HCT116 (cell line): ENCODE measurements at regions not wholly inside any gene's neighbourhood (a gene's known extent, or its start where the extent isn't known, plus 50 kb on each side); places are given as distances from the start of the nearest gene placed in this dataset.

ENCODE experiments used
- ATAC-seq: fragments of 200-7000 bp; cut with Tn5 transposase; 2 replicates; pipeline ENCODE4 v1.9.1; 2020; ENCODE audit warnings: mild to moderate bottlenecking, moderate library complexity
- BruUV-seq: library from RNA; stranded (reverse); fragments of 400-500 nt; replicated peaks from 2 replicates; lab custom pipeline; 2021; lab: Mats Ljungman, UMichigan
- CTCF ChIA-PET: fragments of 300-600 bp; sonication (Branson Sonifier 250); formaldehyde crosslinking; loops from one replicate; lab custom pipeline; 2021; ENCODE audit warnings: antibody characterized with exemption; lab: Charles Lee
- POLR2A ChIA-PET: fragments of 300-600, 350-600 bp; sonication (Branson Sonifier 250); formaldehyde crosslinking; loops from one replicate; lab custom pipeline; 2021; ENCODE audit warnings: antibody characterized with exemption; lab: Charles Lee
- RAD21 ChIA-PET, 2 experiments: fragments of 300-600 bp; sonication (Branson Sonifier 250); formaldehyde crosslinking; loops; one replicate each; lab custom pipeline; 2023; ENCODE audit warnings: low total read pairs in 2 of 2; ENCODE audit not compliant: uncharacterized antibody in 2 of 2, unreplicated experiment in 2 of 2, low non-redundant PET in 1 of 2; lab: Charles Lee
- DNase-seq: peaks from one replicate; pipeline ENCODE4 v3.0.0-alpha.2; 2010; ENCODE audit warnings: low read depth, low spot score
- H2AFZ ChIP-seq: fragments of 200-600 bp; shearing (Covaris generic), sonication (generic); 2 replicates; pipeline ENCODE4 v1.6.1; 2017; ENCODE audit warnings: low read depth, mixed run types, mixed read lengths, antibody characterized with exemption, low read length; ENCODE audit not compliant: poor library complexity, severe bottlenecking
- H3K27ac ChIP-seq: 2 replicates; pipeline ENCODE4 v1.5.1; 2012; ENCODE audit warnings: low read depth, low read length
- H3K27me3 ChIP-seq: fragments of 200-600 bp; sonication (generic); 2 replicates; pipeline ENCODE4 v1.6.1; 2016; ENCODE audit warnings: mixed run types, low read length, mixed read lengths; ENCODE audit not compliant: insufficient read depth
- H3K36me3 ChIP-seq, 2 experiments: fragments of 200-500 bp in 1 of 2; fragments of 200-600 bp in 1 of 2; sonication (Bioruptor generic) in 1 of 2; sonication (generic) in 1 of 2; 2 replicates each; pipeline versions ENCODE4 v1.5.1 to v1.6.1; 2014 to 2016; ENCODE audit warnings: low read length in 2 of 2, inconsistent platforms in 1 of 2, mixed read lengths in 1 of 2, mixed run types in 1 of 2; ENCODE audit not compliant: insufficient read depth in 2 of 2, control insufficient read depth in 1 of 2
- H3K4me1 ChIP-seq, 2 experiments: fragments of 200-600 bp in 1 of 2; sonication (generic) in 1 of 2; 2 replicates each; pipeline versions ENCODE4 v1.5.1 to v1.6.1; 2012 to 2017; ENCODE audit warnings: low read length in 2 of 2, inconsistent platforms in 1 of 2, mild to moderate bottlenecking in 1 of 2, mixed read lengths in 1 of 2, mixed run types in 1 of 2, moderate library complexity in 1 of 2; ENCODE audit not compliant: insufficient read depth in 2 of 2, control insufficient read depth in 1 of 2
- H3K4me2 ChIP-seq: fragments of 200-600 bp; sonication (generic); 2 replicates; pipeline ENCODE4 v1.6.1; 2017; ENCODE audit warnings: mixed run types, low read length, mixed read lengths
- H3K4me3 ChIP-seq, 2 experiments: fragments of 200-600 bp in 1 of 2; sonication (generic) in 1 of 2; replicated peaks in 1 of 2; 2 replicates each; pipeline ENCODE4 v1.5.1; 2011 to 2016; ENCODE audit warnings: low read length in 2 of 2, control low read depth in 1 of 2, low read depth in 1 of 2, mild to moderate bottlenecking in 1 of 2, mixed read lengths in 1 of 2, mixed run types in 1 of 2
- H3K79me2 ChIP-seq: fragments of 200-600 bp; sonication (generic); 2 replicates; pipeline ENCODE4 v1.6.1; 2017; ENCODE audit warnings: mild to moderate bottlenecking, mixed run types, low read length, moderate library complexity, mixed read lengths; ENCODE audit not compliant: insufficient read depth
- H3K9ac ChIP-seq: fragments of 200-600 bp; sonication (generic); 2 replicates; pipeline ENCODE4 v1.6.1; 2016; ENCODE audit warnings: low read length, mixed read lengths
- H3K9me2 ChIP-seq: fragments of 200-600 bp; sonication (generic), shearing (Covaris generic); 2 replicates; pipeline ENCODE4 v1.6.1; 2017; ENCODE audit warnings: mixed run types, mild to moderate bottlenecking, moderate library complexity; ENCODE audit not compliant: insufficient read depth
- H3K9me3 ChIP-seq, 2 experiments: fragments of 200-500 bp in 1 of 2; fragments of 200-600 bp in 1 of 2; sonication (Bioruptor generic) in 1 of 2; sonication (generic) in 1 of 2; 2 replicates each; pipeline ENCODE4 v1.6.1; 2014 to 2017; ENCODE audit warnings: low read length in 2 of 2, mixed read lengths in 2 of 2, inconsistent platforms in 1 of 2, low read depth in 1 of 2, mild to moderate bottlenecking in 1 of 2, mixed run types in 1 of 2, moderate library complexity in 1 of 2; ENCODE audit not compliant: control insufficient read depth in 1 of 2, insufficient read depth in 1 of 2
- H4K20me1 ChIP-seq: fragments of 200-600 bp; sonication (generic), shearing (Covaris generic); 2 replicates; pipeline ENCODE4 v1.6.1; 2017; ENCODE audit warnings: mixed run types, mild to moderate bottlenecking, moderate library complexity; ENCODE audit not compliant: insufficient read depth
- EGR1 ChIP-seq: IDR thresholded peaks from 2 replicates; pipeline ENCODE4 v1.6.1; 2012; ENCODE audit warnings: low read depth
- ELF1 ChIP-seq: IDR thresholded peaks from 2 replicates; pipeline ENCODE4 v1.6.1; 2012; ENCODE audit warnings: low read depth, borderline replicate concordance
- EZH2 ChIP-seq: fragments of 200-600 bp; sonication (generic); IDR thresholded peaks from 2 replicates; pipeline ENCODE4 v1.6.1; 2017; ENCODE audit warnings: antibody characterized with exemption, mixed run types
- POLR2A ChIP-seq: IDR thresholded peaks from 2 replicates; pipeline ENCODE4 v1.7.0; 2011; ENCODE audit warnings: borderline replicate concordance; ENCODE audit not compliant: insufficient read depth, insufficient read length; ENCODE audit errors: extremely low read depth
- POLR2AphosphoS5 ChIP-seq: IDR thresholded peaks from 2 replicates; pipeline ENCODE4 v1.6.1; 2011; ENCODE audit warnings: mild to moderate bottlenecking, low read depth, low read length, moderate library complexity
- SIN3A ChIP-seq: IDR thresholded peaks from 2 replicates; pipeline ENCODE4 v1.6.1; 2012; ENCODE audit warnings: low read depth
- ZFX ChIP-seq: fragments of 450-650 bp; IDR thresholded peaks from 2 replicates; pipeline ENCODE4 v1.6.1; 2017
- ZNF274 ChIP-seq: fragments of 200-500 bp; sonication (Bioruptor generic); IDR thresholded peaks from 2 replicates; pipeline ENCODE4 v1.6.1; 2014; ENCODE audit warnings: mild to moderate bottlenecking, low read depth, low read length, inconsistent platforms
- intact Hi-C: fragments of 100-400 bp; cut with micrococcal nuclease; formaldehyde crosslinking; loops from 2 replicates; pipeline ENCODE4 v1.10.0; 2022
- TF ChIP-seq, protein P1 (sequence below): IDR thresholded peaks from 2 replicates; pipeline ENCODE4 v1.6.1; 2011; ENCODE audit warnings: mild to moderate bottlenecking, low read length, moderate library complexity; ENCODE audit not compliant: insufficient replicate concordance; ENCODE audit errors: extremely low read depth
- TF ChIP-seq, protein P2 (sequence below): IDR thresholded peaks from 2 replicates; pipeline ENCODE4 v1.6.1; 2012

DNA sequence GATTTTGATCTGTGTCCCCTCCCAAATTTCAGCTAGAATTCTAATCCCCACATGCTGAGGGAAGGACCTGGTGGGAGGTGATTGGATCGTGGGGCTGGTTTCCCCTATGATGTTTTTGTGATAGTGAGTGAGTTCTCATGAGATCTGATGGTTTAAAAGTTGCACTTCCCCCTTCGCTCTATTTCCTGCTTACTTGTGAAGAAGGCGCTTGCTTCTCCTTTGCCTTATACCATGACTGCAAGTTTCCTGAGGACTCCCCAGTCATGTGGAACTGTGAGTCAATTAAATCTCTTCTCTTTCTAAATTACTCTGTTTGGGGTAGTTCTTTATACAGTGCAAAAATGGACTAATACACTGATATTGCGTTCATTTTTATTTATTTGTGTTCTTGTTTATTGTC is 636.8 kb upstream of the LINC00305 start:
- H4K20me1 ChIP-seq, result no peaks in the 10 kb centered on the region
- ChIA-PET CTCF (no interaction called here), RAD21 (no interaction called here), POLR2A (no interaction called here)
- H3K27ac ChIP-seq, result no peak overlapping the region
- no peak overlapping the region for H3K4me3 ChIP-seq
- no peak overlapping the region for H3K9ac ChIP-seq
- intact Hi-C loops, result no loop called here
- no peak overlapping the region for H2AFZ ChIP-seq
- ATAC-seq, result no peak
- TF ChIP-seq POLR2A, result no peak
- TF ChIP-seq, protein P1, sequence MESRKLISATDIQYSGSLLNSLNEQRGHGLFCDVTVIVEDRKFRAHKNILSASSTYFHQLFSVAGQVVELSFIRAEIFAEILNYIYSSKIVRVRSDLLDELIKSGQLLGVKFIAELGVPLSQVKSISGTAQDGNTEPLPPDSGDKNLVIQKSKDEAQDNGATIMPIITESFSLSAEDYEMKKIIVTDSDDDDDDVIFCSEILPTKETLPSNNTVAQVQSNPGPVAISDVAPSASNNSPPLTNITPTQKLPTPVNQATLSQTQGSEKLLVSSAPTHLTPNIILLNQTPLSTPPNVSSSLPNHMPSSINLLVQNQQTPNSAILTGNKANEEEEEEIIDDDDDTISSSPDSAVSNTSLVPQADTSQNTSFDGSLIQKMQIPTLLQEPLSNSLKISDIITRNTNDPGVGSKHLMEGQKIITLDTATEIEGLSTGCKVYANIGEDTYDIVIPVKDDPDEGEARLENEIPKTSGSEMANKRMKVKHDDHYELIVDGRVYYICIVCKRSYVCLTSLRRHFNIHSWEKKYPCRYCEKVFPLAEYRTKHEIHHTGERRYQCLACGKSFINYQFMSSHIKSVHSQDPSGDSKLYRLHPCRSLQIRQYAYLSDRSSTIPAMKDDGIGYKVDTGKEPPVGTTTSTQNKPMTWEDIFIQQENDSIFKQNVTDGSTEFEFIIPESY, result no peak
- no peak for TF ChIP-seq ZFX
- TF ChIP-seq ZNF274, result no peak
- no peak for TF ChIP-seq EGR1
- TF ChIP-seq POLR2AphosphoS5, result no peak
- TF ChIP-seq EZH2, result no peak
- TF ChIP-seq, protein P2, sequence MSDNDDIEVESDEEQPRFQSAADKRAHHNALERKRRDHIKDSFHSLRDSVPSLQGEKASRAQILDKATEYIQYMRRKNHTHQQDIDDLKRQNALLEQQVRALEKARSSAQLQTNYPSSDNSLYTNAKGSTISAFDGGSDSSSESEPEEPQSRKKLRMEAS, result no peak
- no peak for TF ChIP-seq SIN3A
- no peak for TF ChIP-seq ELF1
- H3K9me2 ChIP-seq, result no peaks in the 10 kb centered on the region
- H3K4me1 ChIP-seq, result no peaks in the 10 kb centered on the region
- no peaks in the 10 kb centered on the region for H3K27me3 ChIP-seq
- peaks cover 4 to 20% of the 10 kb centered on the region in 2 experiments; a peak in 3 of 4 replicates for H3K9me3 ChIP-seq
- no peaks in the 10 kb centered on the region for H3K79me2 ChIP-seq
- DNase-seq, result no peak
- no peak overlapping the region for H3K4me2 ChIP-seq
- BruUV-seq, result no TSS peak
- no peaks in the 10 kb centered on the region for H3K36me3 ChIP-seq
